ENCODE measurements at regions not wholly inside any gene's neighbourhood (a gene's known extent, or its start where the extent isn't known, plus 50 kb on each side); places are given as distances from the start of the nearest gene placed in this dataset.

- TF ChIP-seq CTCF (IDR thresholded peaks at IDR 0.05) (no peak), POLR2A (IDR thresholded peaks at IDR 0.05) (no peak)
These were observed 125.3 kb downstream of the SEC23IP start for GRCh38 chr10:120017733-120018417.

Data from right lobe of liver (tissue), 4 donors.